Transverse colon (tissue), 4 donors: ENCODE measurements at regions not wholly inside any gene's neighbourhood (a gene's known extent, or its start where the extent isn't known, plus 50 kb on each side); places are given as distances from the start of the nearest gene placed in this dataset.

Experiments
- DNase-seq: peaks from one replicate; pipeline ENCODE4 v3.0.0-alpha.2; 2019
- H3K27ac ChIP-seq, 4 donors: fragments of 200-600 bp; sonication (generic); 2 replicates each; pipeline ENCODE4 v1.5.1; 2016 to 2018; ENCODE audit warnings: inconsistent platforms in 4 of 4
- H3K27me3 ChIP-seq: fragments of 200-600 bp; sonication (generic); 2 replicates; pipeline ENCODE4 v1.5.1; 2017; ENCODE audit warnings: inconsistent platforms
- H3K36me3 ChIP-seq, 4 donors: fragments of 200-600 bp; sonication (generic); 2 replicates each; pipeline ENCODE4 v1.5.1; 2017 to 2019; ENCODE audit warnings: inconsistent platforms in 4 of 4
- H3K4me1 ChIP-seq, 4 donors: fragments of 200-600 bp; sonication (generic); 2 replicates each; pipeline ENCODE4 v1.5.1; 2017 to 2020; ENCODE audit warnings: inconsistent platforms in 4 of 4
- H3K4me3 ChIP-seq, 4 donors: fragments of 200-600 bp; sonication (generic); 1 replicate in 1 of 4; 2 replicates in 3 of 4; pipeline versions ENCODE4 v1.5.1 to v1.6.1; 2017 to 2019; ENCODE audit warnings: inconsistent platforms in 4 of 4
- H3K9me3 ChIP-seq, 2 donors: fragments of 200-600 bp; sonication (generic); 2 replicates each; pipeline ENCODE4 v1.5.1; 2017 to 2019; ENCODE audit warnings: inconsistent platforms in 2 of 2
- EP300 ChIP-seq: sonication (generic); formaldehyde crosslinking; IDR thresholded peaks from one replicate; pipeline ENCODE4 v1.6.1; 2017; ENCODE audit warnings: antibody characterized with exemption, low read depth
- POLR2A ChIP-seq: fragments of 450-650 bp; IDR thresholded peaks from one replicate; pipeline ENCODE4 v1.6.1; 2016; ENCODE audit warnings: antibody characterized with exemption, mild to moderate bottlenecking, moderate library complexity
- POLR2AphosphoS5 ChIP-seq, 3 donors: sonication (generic); formaldehyde crosslinking; IDR thresholded peaks; one replicate each; pipeline ENCODE4 v1.6.1; 2016; ENCODE audit warnings: antibody characterized with exemption in 3 of 3
- WGBS, 2 donors: methylation state at CpG; one replicate each; pipeline ENCODE4 v1.1.5; 2018; ENCODE audit warnings: low coverage in 1 of 2; 5-methylcytosine and 5-hydroxymethylcytosine counted together
- in situ Hi-C, 4 donors: fragments of 200-750 bp; cut with MboI; loops; one replicate each; pipeline versions ENCODE4 v1.15.0 to v1.15.1; 2017; ENCODE audit warnings: low sequenced_read_pairs in 3 of 4, low pct_ligation_motif_present in 1 of 4, low pct_unique_long_range_greater_than_20kb in 1 of 4
- intact Hi-C: fragments of 100-400 bp; cut with DNase I; formaldehyde crosslinking; loops from one replicate; pipeline ENCODE4 v1.15.1; 2023; ENCODE audit warnings: low total_unique reads
- TF ChIP-seq, protein P1 (sequence below), 5 experiments: fragments of 200-600 bp in 3 of 5; fragments of 450-650 bp in 2 of 5; sonication (generic) in 3 of 5; IDR thresholded peaks; 1 replicate in 2 of 5; 2 replicates in 3 of 5; pipeline ENCODE4 v1.5.1; 2016 to 2017; ENCODE audit warnings: antibody characterized with exemption in 5 of 5, inconsistent platforms in 3 of 5, mild to moderate bottlenecking in 2 of 5, moderate library complexity in 1 of 5

DNA sequence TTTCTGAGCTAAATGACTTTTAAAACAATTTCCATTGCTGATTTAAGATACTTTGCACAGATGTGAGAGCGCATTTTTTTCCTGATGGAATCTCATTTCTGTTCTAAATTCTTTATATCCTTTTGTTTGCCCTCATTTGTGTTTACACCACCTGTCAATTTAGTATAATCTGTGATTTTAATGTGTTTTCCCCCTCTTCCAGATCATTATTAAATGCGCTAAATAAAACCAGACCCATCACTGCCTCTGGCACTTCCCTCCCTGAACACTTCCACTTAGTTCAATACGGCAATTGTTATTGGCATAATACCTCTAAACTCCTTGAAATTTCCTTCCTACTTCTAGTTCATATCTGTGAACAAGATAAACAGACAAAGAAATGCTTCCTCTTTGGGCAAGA, 186.9 kb upstream of the ADGRL2 start:
- Histone ChIP-seq H3K27me3 (no peaks in the 10 kb centered on the region), H3K36me3 (no peaks in the 10 kb centered on the region), H3K4me3 (no peak overlapping the region), H3K27ac (no peak overlapping the region), H3K4me1 (no peaks in the 10 kb centered on the region), H3K9me3 (no peaks in the 10 kb centered on the region)
- DNase-seq, result no peak
- intact Hi-C loops (no loop called here), in situ Hi-C loops (no loop called here)
- WGBS, 2 donors, result 86 to 88% methylated on average over 3 of the region's 3 CpGs
- TF ChIP-seq, protein P1, sequence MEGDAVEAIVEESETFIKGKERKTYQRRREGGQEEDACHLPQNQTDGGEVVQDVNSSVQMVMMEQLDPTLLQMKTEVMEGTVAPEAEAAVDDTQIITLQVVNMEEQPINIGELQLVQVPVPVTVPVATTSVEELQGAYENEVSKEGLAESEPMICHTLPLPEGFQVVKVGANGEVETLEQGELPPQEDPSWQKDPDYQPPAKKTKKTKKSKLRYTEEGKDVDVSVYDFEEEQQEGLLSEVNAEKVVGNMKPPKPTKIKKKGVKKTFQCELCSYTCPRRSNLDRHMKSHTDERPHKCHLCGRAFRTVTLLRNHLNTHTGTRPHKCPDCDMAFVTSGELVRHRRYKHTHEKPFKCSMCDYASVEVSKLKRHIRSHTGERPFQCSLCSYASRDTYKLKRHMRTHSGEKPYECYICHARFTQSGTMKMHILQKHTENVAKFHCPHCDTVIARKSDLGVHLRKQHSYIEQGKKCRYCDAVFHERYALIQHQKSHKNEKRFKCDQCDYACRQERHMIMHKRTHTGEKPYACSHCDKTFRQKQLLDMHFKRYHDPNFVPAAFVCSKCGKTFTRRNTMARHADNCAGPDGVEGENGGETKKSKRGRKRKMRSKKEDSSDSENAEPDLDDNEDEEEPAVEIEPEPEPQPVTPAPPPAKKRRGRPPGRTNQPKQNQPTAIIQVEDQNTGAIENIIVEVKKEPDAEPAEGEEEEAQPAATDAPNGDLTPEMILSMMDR (IDR thresholded peaks at IDR 0.05), result no peak
- TF ChIP-seq POLR2AphosphoS5 (IDR thresholded peaks at IDR 0.05), result no peak
- TF ChIP-seq EP300, result no peak
- TF ChIP-seq POLR2A, result no peak

DNA sequence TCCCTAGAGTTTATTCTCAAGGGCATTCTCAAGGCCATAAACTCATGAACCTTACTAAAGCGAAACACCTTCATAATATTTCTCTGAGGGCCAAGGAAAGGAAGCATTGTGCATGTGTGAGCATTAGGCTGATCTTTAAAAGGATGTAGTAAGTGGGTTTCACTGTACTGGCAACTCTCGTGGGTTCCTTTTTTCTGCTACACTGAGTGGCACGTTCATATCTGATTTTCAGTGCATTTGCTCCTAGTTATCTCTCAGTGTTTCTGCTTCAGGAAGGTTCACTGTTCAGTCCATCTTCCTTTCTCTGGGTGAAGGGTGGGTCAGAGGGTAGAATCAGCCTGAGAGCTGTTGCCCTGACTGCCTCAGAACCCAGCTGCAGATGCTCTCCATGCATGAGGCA, 192.8 kb upstream of the ADGRL2 start:
- TF ChIP-seq, protein P1 (IDR thresholded peaks at IDR 0.05), result no peak
- no peak for TF ChIP-seq POLR2A
- no peak for TF ChIP-seq EP300
- no peak for TF ChIP-seq POLR2AphosphoS5 (IDR thresholded peaks at IDR 0.05)
- in situ Hi-C loops, result no loop called here
- no peaks in the 10 kb centered on the region for H3K27me3 ChIP-seq

DNA sequence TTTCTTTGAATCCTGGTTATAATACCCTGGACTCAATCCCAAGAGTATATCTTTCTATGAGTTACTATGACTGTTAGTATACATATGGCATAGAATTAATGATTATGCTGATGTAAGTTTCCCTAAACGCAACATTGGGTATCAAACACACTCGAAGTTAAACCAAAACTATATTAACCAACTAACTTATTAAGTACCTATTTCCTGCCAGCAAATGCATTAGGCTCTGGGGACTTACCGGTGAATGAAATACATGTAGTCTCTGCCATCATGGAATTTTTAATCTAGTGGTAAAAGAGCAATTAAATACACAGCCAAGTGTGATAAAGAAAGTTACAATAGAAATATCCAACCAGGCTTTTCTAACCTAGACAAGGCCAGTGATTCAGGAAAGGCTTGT, 193.6 kb upstream of the ADGRL2 start:
- DNase-seq, result no peak
- no peaks in the 10 kb centered on the region for H3K27me3 ChIP-seq
- 82 to 88% methylated on average over 3 of the region's 3 CpGs for WGBS, 2 donors
- no peak overlapping the region for H3K4me3 ChIP-seq
- H3K36me3 ChIP-seq, result no peaks in the 10 kb centered on the region
- intact Hi-C loops (no loop called here), in situ Hi-C loops (no loop called here)
- no peaks in the 10 kb centered on the region for H3K4me1 ChIP-seq
- H3K9me3 ChIP-seq, result no peaks in the 10 kb centered on the region
- no peak overlapping the region for H3K27ac ChIP-seq
- TF ChIP-seq POLR2AphosphoS5 (IDR thresholded peaks at IDR 0.05) (no peak), POLR2A (no peak), EP300 (no peak)
- TF ChIP-seq, protein P1 (IDR thresholded peaks at IDR 0.05), result no peak

More for the DNA sequence above, 192.8 kb upstream of the ADGRL2 start:
- DNase-seq, result no peak
- H3K4me3 ChIP-seq, result no peak overlapping the region
- H3K36me3 ChIP-seq, result no peaks in the 10 kb centered on the region
- H3K27ac ChIP-seq, result no peak overlapping the region
- no peaks in the 10 kb centered on the region for H3K4me1 ChIP-seq
- WGBS, 2 donors, result 74% methylated on average over 3 of the region's 3 CpGs
- intact Hi-C loops, result no loop called here
- H3K9me3 ChIP-seq, result no peaks in the 10 kb centered on the region

DNA sequence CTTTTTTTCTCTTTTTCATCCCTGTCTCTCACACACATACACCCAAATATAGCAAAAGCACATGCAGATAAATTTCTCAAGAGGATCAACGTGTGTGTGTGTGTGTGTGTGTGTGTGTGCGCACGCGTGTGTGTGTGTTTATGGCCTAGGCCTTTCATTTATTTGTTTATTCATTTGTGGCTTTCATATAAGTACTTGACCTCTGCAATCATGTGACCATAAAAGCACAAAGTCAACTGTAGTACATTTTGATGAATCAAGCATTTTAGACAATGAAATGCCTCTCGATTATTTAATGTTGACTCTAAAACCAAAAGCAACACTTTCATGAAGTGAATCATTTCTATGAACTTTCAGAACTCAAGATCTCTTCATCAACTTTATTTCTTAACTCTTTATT, 194.1 kb upstream of the ADGRL2 start:
- no peaks in the 10 kb centered on the region for H3K36me3 ChIP-seq
- no peaks in the 10 kb centered on the region for H3K27me3 ChIP-seq
- no peaks in the 10 kb centered on the region for H3K9me3 ChIP-seq
- TF ChIP-seq POLR2AphosphoS5 (IDR thresholded peaks at IDR 0.05) (no peak), POLR2A (no peak), EP300 (no peak)
- TF ChIP-seq, protein P1 (IDR thresholded peaks at IDR 0.05), result no peak
- H3K4me3 ChIP-seq, result no peak overlapping the region
- no peak overlapping the region for H3K27ac ChIP-seq
- H3K4me1 ChIP-seq, result no peaks in the 10 kb centered on the region
- WGBS, 2 donors, result 45 to 54% methylated on average over 5 of the region's 5 CpGs
- in situ Hi-C loops, result no loop called here
- intact Hi-C loops, result no loop called here
- no peak for DNase-seq
